Caco-2 (cell line): ENCODE measurements at regions not wholly inside any gene's neighbourhood (a gene's known extent, or its start where the extent isn't known, plus 50 kb on each side); places are given as distances from the start of the nearest gene placed in this dataset.

Source experiments
- BruUV-seq: library from RNA; stranded (reverse); fragments of 400-500 nt; replicated peaks from 2 replicates; lab custom pipeline; 2021; lab: Mats Ljungman, UMichigan
- CTCF ChIA-PET: fragments of 300-600 bp; sonication (Branson Sonifier 250); formaldehyde crosslinking; loops from one replicate; lab custom pipeline; 2022; ENCODE audit warnings: antibody characterized with exemption; lab: Charles Lee
- POLR2A ChIA-PET: fragments of 300-600 bp; sonication (Branson Sonifier 250); formaldehyde crosslinking; loops from one replicate; lab custom pipeline; 2022; ENCODE audit warnings: antibody characterized with exemption; lab: Charles Lee
- DNase-seq, 2 experiments: peaks; one replicate each; pipeline versions ENCODE4 v3.0.0 to v3.0.0-alpha.2; 2020 to 2022
- H3K27me3 ChIP-seq: replicated peaks from 2 replicates; pipeline ENCODE4 v1.6.0; 2011; ENCODE audit warnings: low read length; ENCODE audit not compliant: control insufficient read depth, insufficient read depth
- H3K36me3 ChIP-seq: 2 replicates; pipeline ENCODE4 v1.5.1; 2011; ENCODE audit warnings: low read length; ENCODE audit not compliant: control insufficient read depth, insufficient read depth
- H3K4me1 ChIP-seq: fragments of 250-450 bp; sonication (Bioruptor Pico); 2 replicates; pipeline ENCODE4 v1.5.1; 2020; ENCODE audit warnings: mild to moderate bottlenecking
- H3K4me3 ChIP-seq: 2 replicates; pipeline ENCODE4 v1.5.1; 2011; ENCODE audit warnings: low read depth, mild to moderate bottlenecking, control low read depth, low read length
- H3K9me3 ChIP-seq: fragments of 250-450 bp; sonication (Bioruptor Pico); 2 replicates; pipeline ENCODE4 v1.5.1; 2020; ENCODE audit warnings: mild to moderate bottlenecking, moderate library complexity
- H3K27ac Mint-ChIP-seq: one replicate; pipeline ENCODE4 v1.8.0; 2022; ENCODE audit warnings: mixed read lengths; ENCODE audit not compliant: unreplicated experiment
- H3K27me3 Mint-ChIP-seq: one replicate; pipeline ENCODE4 v1.8.0; 2022; ENCODE audit warnings: mixed read lengths; ENCODE audit not compliant: insufficient read depth, unreplicated experiment
- H3K36me3 Mint-ChIP-seq: one replicate; pipeline ENCODE4 v1.8.0; 2022; ENCODE audit warnings: mild to moderate bottlenecking, mixed read lengths; ENCODE audit not compliant: insufficient read depth, unreplicated experiment
- H3K4me1 Mint-ChIP-seq: one replicate; pipeline ENCODE4 v1.8.0; 2022; ENCODE audit warnings: low read depth, mixed read lengths; ENCODE audit not compliant: unreplicated experiment
- H3K4me3 Mint-ChIP-seq: one replicate; pipeline ENCODE4 v1.8.0; 2022; ENCODE audit warnings: mild to moderate bottlenecking, moderate library complexity, mixed read lengths; ENCODE audit not compliant: unreplicated experiment
- H3K9me3 Mint-ChIP-seq: one replicate; pipeline ENCODE4 v1.8.0; 2022; ENCODE audit warnings: mixed read lengths; ENCODE audit not compliant: unreplicated experiment
- CTCF ChIP-seq, 2 experiments: fragments of 200-600 bp in 1 of 2; IDR thresholded peaks; 1 replicate in 1 of 2; 2 replicates in 1 of 2; pipeline versions ENCODE4 v1.5.1 to v1.8.0; 2011 to 2022; ENCODE audit warnings: antibody characterized with exemption in 1 of 2, control low read depth in 1 of 2, inconsistent platforms in 1 of 2, low read depth in 1 of 2, low read length in 1 of 2, mild to moderate bottlenecking in 1 of 2, moderate library complexity in 1 of 2; ENCODE audit not compliant: insufficient read depth in 1 of 2, severe bottlenecking in 1 of 2, unreplicated experiment in 1 of 2
- intact Hi-C: fragments of 100-400 bp; cut with micrococcal nuclease; formaldehyde crosslinking; loops from one replicate; pipeline ENCODE4 v1.10.0; 2022; ENCODE audit not compliant: unreplicated experiment

DNA sequence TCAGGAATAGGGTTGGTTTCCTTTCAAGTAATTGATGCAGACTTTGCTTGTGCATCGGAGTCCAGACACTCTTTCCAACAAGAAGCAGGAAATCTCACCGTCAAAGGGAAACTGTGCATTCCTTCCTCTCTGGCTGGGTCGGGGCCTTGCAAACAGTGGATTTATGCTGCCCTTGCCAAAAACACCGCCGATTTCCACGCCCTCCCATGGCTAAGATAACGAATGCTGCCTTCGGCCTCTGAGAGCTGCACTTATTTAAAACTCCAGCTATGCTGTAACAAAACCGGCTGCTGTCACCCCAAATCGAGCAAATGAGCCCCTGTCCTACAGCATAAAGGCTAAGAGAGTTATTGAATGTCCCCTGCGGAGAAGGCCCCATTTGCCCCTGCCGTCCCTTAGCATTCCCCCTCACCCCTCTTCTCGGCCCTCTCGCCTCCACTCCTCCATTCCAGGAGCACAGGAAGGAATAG, 275.5 kb upstream of the IRX5 start:
- DNase-seq, result no peak
- peaks cover 7% of the 10 kb centered on the region; the same call in 1 of the 2 replicates for H3K4me1 ChIP-seq
- intact Hi-C loops, result no loop called here
- H3K4me1 Mint-ChIP-seq, result peaks cover 8% of the 10 kb centered on the region
- no peaks in the 10 kb centered on the region for H3K9me3 ChIP-seq
- H3K27me3 Mint-ChIP-seq, result no peaks in the 10 kb centered on the region
- TF ChIP-seq CTCF (IDR thresholded peaks at IDR 0.05; ENCODE audit: insufficient read depth in 1 of 2, low read depth in 1 of 2, low read length in 1 of 2, severe bottlenecking in 1 of 2, unreplicated experiment in 1 of 2), result no peak
- no peaks in the 10 kb centered on the region for H3K36me3 ChIP-seq
- no peaks in the 10 kb centered on the region for H3K36me3 Mint-ChIP-seq
- H3K27me3 ChIP-seq, result no peaks in the 10 kb centered on the region
- H3K9me3 Mint-ChIP-seq, result peaks cover 35% of the 10 kb centered on the region
- no TSS peak for BruUV-seq
- POLR2A ChIA-PET, result no interaction called here
- CTCF ChIA-PET, result no interaction called here
- H3K4me3 Mint-ChIP-seq, result no peak overlapping the region
- H3K27ac Mint-ChIP-seq, result peak overlapping the region; percentile 53
- H3K4me3 ChIP-seq, result no peak overlapping the region

DNA sequence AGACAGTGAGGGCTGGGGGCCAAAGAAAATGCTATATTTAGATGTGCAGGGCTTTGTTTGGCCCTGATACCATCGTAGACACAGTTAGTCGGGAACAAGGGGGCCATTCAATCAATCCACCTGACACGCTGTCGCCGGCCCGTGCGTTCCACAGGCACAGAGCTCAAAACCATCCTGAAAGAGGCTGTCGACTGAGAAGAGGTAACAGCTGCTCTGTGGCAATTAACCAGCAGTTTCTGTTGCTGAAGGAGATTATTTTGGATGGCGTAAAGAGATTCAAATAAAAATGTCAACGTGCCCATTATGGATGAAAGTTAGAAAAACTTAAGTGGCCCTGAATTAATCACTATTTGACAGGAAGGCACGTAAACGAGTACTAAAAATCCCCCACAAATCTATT, 276.2 kb upstream of the IRX5 start:
- Mint-ChIP-seq H3K36me3 (no peaks in the 10 kb centered on the region), H3K4me1 (peaks cover 11% of the 10 kb centered on the region), H3K4me3 (no peak overlapping the region), H3K27me3 (no peaks in the 10 kb centered on the region), H3K9me3 (peaks cover 35% of the 10 kb centered on the region), H3K27ac (no peak overlapping the region)
- ChIA-PET POLR2A (no interaction called here), CTCF (no interaction called here)
- Histone ChIP-seq H3K4me3 (no peak overlapping the region), H3K4me1 (peaks cover 7% of the 10 kb centered on the region; the same call in 1 of the 2 replicates), H3K27me3 (no peaks in the 10 kb centered on the region), H3K9me3 (no peaks in the 10 kb centered on the region), H3K36me3 (no peaks in the 10 kb centered on the region)
- BruUV-seq, result no TSS peak
- no peak for DNase-seq
- no peak for TF ChIP-seq CTCF (IDR thresholded peaks at IDR 0.05; ENCODE audit: insufficient read depth in 1 of 2, low read depth in 1 of 2, low read length in 1 of 2, severe bottlenecking in 1 of 2, unreplicated experiment in 1 of 2)
- intact Hi-C loops, result no loop called here

- no peak overlapping the region for H3K4me3 Mint-ChIP-seq
- H3K9me3 ChIP-seq, result no peaks in the 10 kb centered on the region
- peaks cover 21% of the 10 kb centered on the region for H3K9me3 Mint-ChIP-seq
- no peak overlapping the region for H3K27ac Mint-ChIP-seq
- no peaks in the 10 kb centered on the region for H3K36me3 ChIP-seq
- H3K36me3 Mint-ChIP-seq, result no peaks in the 10 kb centered on the region
- no peaks in the 10 kb centered on the region; the same call in 1 of the 2 replicates for H3K4me1 ChIP-seq
- H3K27me3 ChIP-seq, result no peaks in the 10 kb centered on the region
- intact Hi-C loops, result no loop called here
- no peaks in the 10 kb centered on the region for H3K27me3 Mint-ChIP-seq
- TF ChIP-seq CTCF (IDR thresholded peaks at IDR 0.05; ENCODE audit: insufficient read depth in 1 of 2, low read depth in 1 of 2, low read length in 1 of 2, severe bottlenecking in 1 of 2, unreplicated experiment in 1 of 2), result no peak
- H3K4me1 Mint-ChIP-seq, result peaks cover 13% of the 10 kb centered on the region
- CTCF ChIA-PET, result no interaction called here
- H3K4me3 ChIP-seq, result no peak overlapping the region
- DNase-seq, result no peak
- POLR2A ChIA-PET, result no interaction called here
- BruUV-seq, result no TSS peak
These were observed 278.4 kb upstream of the IRX5 start for GRCh38 chr16:54652201-54652770.
